ENCODE measurements at regions not wholly inside any gene's neighbourhood (a gene's known extent, or its start where the extent isn't known, plus 50 kb on each side); places are given as distances from the start of the nearest gene placed in this dataset.

DNA sequence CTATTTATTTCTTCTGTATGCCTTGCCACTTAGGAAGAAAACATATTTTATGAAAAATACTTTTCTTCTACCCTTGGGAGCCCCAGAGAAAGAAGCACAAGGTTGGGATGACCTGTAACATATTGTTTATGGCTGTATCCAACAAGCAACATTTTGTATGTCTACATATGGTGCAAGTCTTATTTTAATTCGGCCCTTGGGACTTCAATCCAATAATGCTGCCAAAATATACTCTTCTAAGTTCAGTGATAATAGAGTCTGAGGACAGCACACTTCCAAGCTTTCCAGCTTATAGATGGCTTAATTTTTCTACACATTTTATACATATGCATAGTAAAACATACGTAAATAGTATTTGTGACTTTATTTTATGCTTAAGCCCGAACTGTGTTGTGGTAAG lies 318.5 kb upstream of the SEMA3A start (continued):
- TF ChIP-seq SREBF2 (IDR thresholded peaks at IDR 0.05) (no peak), RARB (CRISPR knock-in tag; IDR thresholded peaks at IDR 0.05) (no peak), FOSB (CRISPR knock-in tag; IDR thresholded peaks at IDR 0.05) (no peak)

GRCh38 chr7:84512055-84512454 lies 317.5 kb upstream of the SEMA3A start:
- Histone ChIP-seq H3K27ac (no peak overlapping the region), H3K4me1 (no peaks in the 10 kb centered on the region), H3K4me2 (no peak overlapping the region), H3K4me3 (no peak overlapping the region), H3K9me3 (no peaks in the 10 kb centered on the region)
- TF ChIP-seq CBX8 (IDR thresholded peaks at IDR 0.05) (no peak), KDM5A (IDR thresholded peaks at IDR 0.05) (no peak), HEYL (CRISPR knock-in tag; IDR thresholded peaks at IDR 0.05) (no peak), CTCF (IDR thresholded peaks at IDR 0.05) (no peak), FOSL2 (IDR thresholded peaks at IDR 0.05) (no peak), FOSL2 (CRISPR knock-in tag; IDR thresholded peaks at IDR 0.05) (no peak), CHD2 (IDR thresholded peaks at IDR 0.05; ENCODE audit: low read length, partially characterized antibody) (no peak), HOXB13 (CRISPR knock-in tag; IDR thresholded peaks at IDR 0.05; ENCODE audit: low read depth) (no peak), ZFP36 (IDR thresholded peaks at IDR 0.05; ENCODE audit: borderline replicate concordance, partially characterized antibody) (no peak), ZNF302 (CRISPR knock-in tag; IDR thresholded peaks at IDR 0.05) (no peak), ZSCAN20 (CRISPR knock-in tag; IDR thresholded peaks at IDR 0.05) (no peak), JUN (IDR thresholded peaks at IDR 0.05) (no peak), CHD4 (IDR thresholded peaks at IDR 0.05; ENCODE audit: borderline replicate concordance) (no peak)
- TF ChIP-seq, protein P1, sequence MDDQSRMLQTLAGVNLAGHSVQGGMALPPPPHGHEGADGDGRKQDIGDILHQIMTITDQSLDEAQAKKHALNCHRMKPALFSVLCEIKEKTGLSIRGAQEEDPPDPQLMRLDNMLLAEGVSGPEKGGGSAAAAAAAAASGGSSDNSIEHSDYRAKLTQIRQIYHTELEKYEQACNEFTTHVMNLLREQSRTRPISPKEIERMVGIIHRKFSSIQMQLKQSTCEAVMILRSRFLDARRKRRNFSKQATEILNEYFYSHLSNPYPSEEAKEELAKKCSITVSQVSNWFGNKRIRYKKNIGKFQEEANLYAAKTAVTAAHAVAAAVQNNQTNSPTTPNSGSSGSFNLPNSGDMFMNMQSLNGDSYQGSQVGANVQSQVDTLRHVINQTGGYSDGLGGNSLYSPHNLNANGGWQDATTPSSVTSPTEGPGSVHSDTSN (IDR thresholded peaks at IDR 0.05) = no peak
- TF ChIP-seq, protein P2, sequence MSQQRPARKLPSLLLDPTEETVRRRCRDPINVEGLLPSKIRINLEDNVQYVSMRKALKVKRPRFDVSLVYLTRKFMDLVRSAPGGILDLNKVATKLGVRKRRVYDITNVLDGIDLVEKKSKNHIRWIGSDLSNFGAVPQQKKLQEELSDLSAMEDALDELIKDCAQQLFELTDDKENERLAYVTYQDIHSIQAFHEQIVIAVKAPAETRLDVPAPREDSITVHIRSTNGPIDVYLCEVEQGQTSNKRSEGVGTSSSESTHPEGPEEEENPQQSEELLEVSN (IDR thresholded peaks at IDR 0.05; ENCODE audit: borderline replicate concordance, low read depth) = no peak
- TF ChIP-seq, protein P3, sequence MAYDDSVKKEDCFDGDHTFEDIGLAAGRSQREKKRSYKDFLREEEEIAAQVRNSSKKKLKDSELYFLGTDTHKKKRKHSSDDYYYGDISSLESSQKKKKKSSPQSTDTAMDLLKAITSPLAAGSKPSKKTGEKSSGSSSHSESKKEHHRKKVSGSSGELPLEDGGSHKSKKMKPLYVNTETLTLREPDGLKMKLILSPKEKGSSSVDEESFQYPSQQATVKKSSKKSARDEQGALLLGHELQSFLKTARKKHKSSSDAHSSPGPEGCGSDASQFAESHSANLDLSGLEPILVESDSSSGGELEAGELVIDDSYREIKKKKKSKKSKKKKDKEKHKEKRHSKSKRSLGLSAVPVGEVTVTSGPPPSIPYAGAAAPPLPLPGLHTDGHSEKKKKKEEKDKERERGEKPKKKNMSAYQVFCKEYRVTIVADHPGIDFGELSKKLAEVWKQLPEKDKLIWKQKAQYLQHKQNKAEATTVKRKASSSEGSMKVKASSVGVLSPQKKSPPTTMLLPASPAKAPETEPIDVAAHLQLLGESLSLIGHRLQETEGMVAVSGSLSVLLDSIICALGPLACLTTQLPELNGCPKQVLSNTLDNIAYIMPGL (CRISPR knock-in tag; IDR thresholded peaks at IDR 0.05; ENCODE audit: borderline replicate concordance) = no peak
- TF ChIP-seq, protein P4, sequence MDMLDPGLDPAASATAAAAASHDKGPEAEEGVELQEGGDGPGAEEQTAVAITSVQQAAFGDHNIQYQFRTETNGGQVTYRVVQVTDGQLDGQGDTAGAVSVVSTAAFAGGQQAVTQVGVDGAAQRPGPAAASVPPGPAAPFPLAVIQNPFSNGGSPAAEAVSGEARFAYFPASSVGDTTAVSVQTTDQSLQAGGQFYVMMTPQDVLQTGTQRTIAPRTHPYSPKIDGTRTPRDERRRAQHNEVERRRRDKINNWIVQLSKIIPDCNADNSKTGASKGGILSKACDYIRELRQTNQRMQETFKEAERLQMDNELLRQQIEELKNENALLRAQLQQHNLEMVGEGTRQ (IDR thresholded peaks at IDR 0.05) = no peak
- DNase-seq (ENCODE audit: low read depth in 1 of 2, low spot score in 1 of 2) = no peak
- 92% methylated on average over 1 of the region's 1 CpG for WGBS (ENCODE audit: missing lambda C conversion rate)
- ChIA-PET CTCF (no interaction called here), POLR2A (no interaction called here)
- no peak for ATAC-seq
- no peak for FAIRE-seq

GRCh38 chr7:84510505-84510904 lies 315.9 kb upstream of the SEMA3A start:
- 52% methylated on average over 1 of the region's 1 CpG for WGBS (ENCODE audit: missing lambda C conversion rate)
- no peak for DNase-seq (ENCODE audit: low read depth in 1 of 2, low spot score in 1 of 2)
- ChIA-PET POLR2A (no interaction called here), CTCF (no interaction called here)
- Histone ChIP-seq H3K4me2 (no peak overlapping the region), H3K4me3 (no peak overlapping the region), H3K9me3 (no peaks in the 10 kb centered on the region), H3K4me1 (0 out of 3 replicates have a peak, but pooled peaks cover 3% of the 10 kb centered on the region), H3K27ac (no peak overlapping the region)
- TF ChIP-seq, protein P2 (IDR thresholded peaks at IDR 0.05; ENCODE audit: borderline replicate concordance, low read depth) = no peak
- TF ChIP-seq RARB (CRISPR knock-in tag; IDR thresholded peaks at IDR 0.05) (no peak), JUN (IDR thresholded peaks at IDR 0.05) (no peak), CBX2 (IDR thresholded peaks at IDR 0.05; ENCODE audit: borderline replicate concordance, low read depth) (no peak), HEYL (CRISPR knock-in tag; IDR thresholded peaks at IDR 0.05) (no peak), BCL3 (IDR thresholded peaks at IDR 0.05) (no peak), SREBF2 (IDR thresholded peaks at IDR 0.05) (no peak), FOSL2 (IDR thresholded peaks at IDR 0.05) (no peak), FOSL2 (CRISPR knock-in tag; IDR thresholded peaks at IDR 0.05) (no peak), NR3C1 (IDR thresholded peaks at IDR 0.05) (no peak)
- TF ChIP-seq, protein P5, sequence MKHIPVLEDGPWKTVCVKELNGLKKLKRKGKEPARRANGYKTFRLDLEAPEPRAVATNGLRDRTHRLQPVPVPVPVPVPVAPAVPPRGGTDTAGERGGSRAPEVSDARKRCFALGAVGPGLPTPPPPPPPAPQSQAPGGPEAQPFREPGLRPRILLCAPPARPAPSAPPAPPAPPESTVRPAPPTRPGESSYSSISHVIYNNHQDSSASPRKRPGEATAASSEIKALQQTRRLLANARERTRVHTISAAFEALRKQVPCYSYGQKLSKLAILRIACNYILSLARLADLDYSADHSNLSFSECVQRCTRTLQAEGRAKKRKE (CRISPR knock-in tag; IDR thresholded peaks at IDR 0.05; ENCODE audit: low read depth) = no peak
- no peak for FAIRE-seq
- no peak for ATAC-seq
